HCT116 (cell line): ENCODE measurements at regions not wholly inside any gene's neighbourhood (a gene's known extent, or its start where the extent isn't known, plus 50 kb on each side); places are given as distances from the start of the nearest gene placed in this dataset.

Source experiments
- ATAC-seq: fragments of 200-7000 bp; cut with Tn5 transposase; 2 replicates; pipeline ENCODE4 v1.9.1; 2020; ENCODE audit warnings: mild to moderate bottlenecking, moderate library complexity
- BruUV-seq: library from RNA; stranded (reverse); fragments of 400-500 nt; replicated peaks from 2 replicates; lab custom pipeline; 2021; lab: Mats Ljungman, UMichigan
- CTCF ChIA-PET: fragments of 300-600 bp; sonication (Branson Sonifier 250); formaldehyde crosslinking; loops from one replicate; lab custom pipeline; 2021; ENCODE audit warnings: antibody characterized with exemption; lab: Charles Lee
- POLR2A ChIA-PET: fragments of 300-600, 350-600 bp; sonication (Branson Sonifier 250); formaldehyde crosslinking; loops from one replicate; lab custom pipeline; 2021; ENCODE audit warnings: antibody characterized with exemption; lab: Charles Lee
- RAD21 ChIA-PET, 2 experiments: fragments of 300-600 bp; sonication (Branson Sonifier 250); formaldehyde crosslinking; loops; one replicate each; lab custom pipeline; 2023; ENCODE audit warnings: low total read pairs in 2 of 2; ENCODE audit not compliant: uncharacterized antibody in 2 of 2, unreplicated experiment in 2 of 2, low non-redundant PET in 1 of 2; lab: Charles Lee
- DNase-seq: peaks from one replicate; pipeline ENCODE4 v3.0.0-alpha.2; 2010; ENCODE audit warnings: low read depth, low spot score
- H2AFZ ChIP-seq: fragments of 200-600 bp; shearing (Covaris generic), sonication (generic); 2 replicates; pipeline ENCODE4 v1.6.1; 2017; ENCODE audit warnings: low read depth, mixed run types, mixed read lengths, antibody characterized with exemption, low read length; ENCODE audit not compliant: poor library complexity, severe bottlenecking
- H3K27ac ChIP-seq: 2 replicates; pipeline ENCODE4 v1.5.1; 2012; ENCODE audit warnings: low read depth, low read length
- H3K27me3 ChIP-seq: fragments of 200-600 bp; sonication (generic); 2 replicates; pipeline ENCODE4 v1.6.1; 2016; ENCODE audit warnings: mixed run types, low read length, mixed read lengths; ENCODE audit not compliant: insufficient read depth
- H3K36me3 ChIP-seq, 2 experiments: fragments of 200-500 bp in 1 of 2; fragments of 200-600 bp in 1 of 2; sonication (Bioruptor generic) in 1 of 2; sonication (generic) in 1 of 2; 2 replicates each; pipeline versions ENCODE4 v1.5.1 to v1.6.1; 2014 to 2016; ENCODE audit warnings: low read length in 2 of 2, inconsistent platforms in 1 of 2, mixed read lengths in 1 of 2, mixed run types in 1 of 2; ENCODE audit not compliant: insufficient read depth in 2 of 2, control insufficient read depth in 1 of 2
- H3K4me1 ChIP-seq, 2 experiments: fragments of 200-600 bp in 1 of 2; sonication (generic) in 1 of 2; 2 replicates each; pipeline versions ENCODE4 v1.5.1 to v1.6.1; 2012 to 2017; ENCODE audit warnings: low read length in 2 of 2, inconsistent platforms in 1 of 2, mild to moderate bottlenecking in 1 of 2, mixed read lengths in 1 of 2, mixed run types in 1 of 2, moderate library complexity in 1 of 2; ENCODE audit not compliant: insufficient read depth in 2 of 2, control insufficient read depth in 1 of 2
- H3K4me2 ChIP-seq: fragments of 200-600 bp; sonication (generic); 2 replicates; pipeline ENCODE4 v1.6.1; 2017; ENCODE audit warnings: mixed run types, low read length, mixed read lengths
- H3K4me3 ChIP-seq, 2 experiments: fragments of 200-600 bp in 1 of 2; sonication (generic) in 1 of 2; replicated peaks in 1 of 2; 2 replicates each; pipeline ENCODE4 v1.5.1; 2011 to 2016; ENCODE audit warnings: low read length in 2 of 2, control low read depth in 1 of 2, low read depth in 1 of 2, mild to moderate bottlenecking in 1 of 2, mixed read lengths in 1 of 2, mixed run types in 1 of 2
- H3K79me2 ChIP-seq: fragments of 200-600 bp; sonication (generic); 2 replicates; pipeline ENCODE4 v1.6.1; 2017; ENCODE audit warnings: mild to moderate bottlenecking, mixed run types, low read length, moderate library complexity, mixed read lengths; ENCODE audit not compliant: insufficient read depth
- H3K9ac ChIP-seq: fragments of 200-600 bp; sonication (generic); 2 replicates; pipeline ENCODE4 v1.6.1; 2016; ENCODE audit warnings: low read length, mixed read lengths
- H3K9me2 ChIP-seq: fragments of 200-600 bp; sonication (generic), shearing (Covaris generic); 2 replicates; pipeline ENCODE4 v1.6.1; 2017; ENCODE audit warnings: mixed run types, mild to moderate bottlenecking, moderate library complexity; ENCODE audit not compliant: insufficient read depth
- H3K9me3 ChIP-seq, 2 experiments: fragments of 200-500 bp in 1 of 2; fragments of 200-600 bp in 1 of 2; sonication (Bioruptor generic) in 1 of 2; sonication (generic) in 1 of 2; 2 replicates each; pipeline ENCODE4 v1.6.1; 2014 to 2017; ENCODE audit warnings: low read length in 2 of 2, mixed read lengths in 2 of 2, inconsistent platforms in 1 of 2, low read depth in 1 of 2, mild to moderate bottlenecking in 1 of 2, mixed run types in 1 of 2, moderate library complexity in 1 of 2; ENCODE audit not compliant: control insufficient read depth in 1 of 2, insufficient read depth in 1 of 2
- H4K20me1 ChIP-seq: fragments of 200-600 bp; sonication (generic), shearing (Covaris generic); 2 replicates; pipeline ENCODE4 v1.6.1; 2017; ENCODE audit warnings: mixed run types, mild to moderate bottlenecking, moderate library complexity; ENCODE audit not compliant: insufficient read depth
- CEBPB ChIP-seq: IDR thresholded peaks from 2 replicates; pipeline ENCODE4 v1.6.1; 2012; ENCODE audit warnings: low read depth
- CTCF ChIP-seq, 3 experiments: fragments of 200-600 bp in 1 of 3; sonication (generic) in 1 of 3; IDR thresholded peaks in 2 of 3; conservative IDR thresholded peaks in 1 of 3; 2 replicates each; pipeline ENCODE4 v1.5.1; 2012 to 2017; ENCODE audit warnings: low read depth in 2 of 3, low read length in 2 of 3, antibody characterized with exemption in 1 of 3, borderline replicate concordance in 1 of 3, control low read depth in 1 of 3, mild to moderate bottlenecking in 1 of 3, mixed read lengths in 1 of 3, mixed run types in 1 of 3, moderate library complexity in 1 of 3; ENCODE audit not compliant: insufficient read depth in 1 of 3
- EGR1 ChIP-seq: IDR thresholded peaks from 2 replicates; pipeline ENCODE4 v1.6.1; 2012; ENCODE audit warnings: low read depth
- ELF1 ChIP-seq: IDR thresholded peaks from 2 replicates; pipeline ENCODE4 v1.6.1; 2012; ENCODE audit warnings: low read depth, borderline replicate concordance
- JUND ChIP-seq: IDR thresholded peaks from 2 replicates; pipeline ENCODE4 v1.6.1; 2012
- POLR2A ChIP-seq: IDR thresholded peaks from 2 replicates; pipeline ENCODE4 v1.7.0; 2011; ENCODE audit warnings: borderline replicate concordance; ENCODE audit not compliant: insufficient read depth, insufficient read length; ENCODE audit errors: extremely low read depth
- SP1 ChIP-seq: IDR thresholded peaks from 2 replicates; pipeline ENCODE4 v1.6.1; 2012; ENCODE audit warnings: low read depth
- SRF ChIP-seq: IDR thresholded peaks from 2 replicates; pipeline ENCODE4 v1.6.1; 2012; ENCODE audit warnings: low read depth
- YY1 ChIP-seq: IDR thresholded peaks from 2 replicates; pipeline ENCODE4 v1.6.1; 2011; ENCODE audit warnings: low read length, low read depth, moderate library complexity, mild to moderate bottlenecking; ENCODE audit not compliant: insufficient replicate concordance; ENCODE audit errors: extremely low read depth
- intact Hi-C: fragments of 100-400 bp; cut with micrococcal nuclease; formaldehyde crosslinking; loops from 2 replicates; pipeline ENCODE4 v1.10.0; 2022

DNA sequence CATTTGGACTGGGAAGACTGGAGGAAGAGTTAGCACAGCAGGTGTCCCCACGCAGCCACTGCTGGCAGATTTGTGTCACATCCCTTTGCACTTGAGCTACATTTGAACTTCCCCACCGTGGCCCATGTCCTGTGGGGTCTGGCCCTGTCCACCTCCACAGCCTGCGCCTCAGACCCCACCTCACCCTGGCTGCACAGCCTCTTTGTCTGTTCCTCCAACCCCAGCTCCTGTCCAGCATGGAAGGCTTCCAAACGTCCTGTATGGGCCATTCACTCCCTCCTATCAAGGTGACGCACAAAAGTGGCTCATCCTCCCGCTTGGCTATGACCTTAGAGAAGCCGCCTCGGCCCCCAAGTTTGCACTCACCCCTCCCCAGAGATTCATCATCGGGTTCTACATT, 200.6 kb downstream of the FOXL1 start:
- Histone ChIP-seq H3K27me3 (peaks cover 37% of the 10 kb centered on the region; the same call in 1 of the 2 replicates), H3K79me2 (no peaks in the 10 kb centered on the region), H4K20me1 (no peaks in the 10 kb centered on the region), H2AFZ (no peak overlapping the region), H3K36me3 (no peaks in the 10 kb centered on the region), H3K4me1 (no peaks in the 10 kb centered on the region), H3K4me3 (no peak overlapping the region), H3K9me3 (no peaks in the 10 kb centered on the region), H3K9ac (no peak overlapping the region), H3K9me2 (no peaks in the 10 kb centered on the region), H3K4me2 (no peak overlapping the region)
- BruUV-seq: no TSS peak
- intact Hi-C loops: no loop called here
- ChIA-PET CTCF (interaction anchor here (1.5 kb wide), 1 partner anchor 284 kb away, joined by 3 read pairs; no protein-coding TSS in a partner anchor), POLR2A (no interaction called here)
- ATAC-seq (no peak), DNase-seq (no peak)
- TF ChIP-seq CEBPB: no peak
- TF ChIP-seq ELF1: no peak
- no peak for TF ChIP-seq POLR2A
- TF ChIP-seq SRF: no peak
- TF ChIP-seq SP1: no peak
- TF ChIP-seq JUND: no peak
- TF ChIP-seq YY1: no peak
- TF ChIP-seq, all 23 proteins: peak for 0
- no peak overlapping the region for H3K27ac ChIP-seq
- RAD21 ChIA-PET: no interaction called here

- intact Hi-C loops: no loop called here
- DNase-seq (no peak), ATAC-seq (peak; percentile 70)
- H3K36me3 ChIP-seq: no peaks in the 10 kb centered on the region
- H4K20me1 ChIP-seq: no peaks in the 10 kb centered on the region
- TF ChIP-seq CTCF (IDR thresholded peaks at IDR 0.05 in 2 of 3, conservative IDR thresholded peaks at IDR 0.05 in 1 of 3; ENCODE audit: borderline replicate concordance in 1 of 3, insufficient read depth in 1 of 3, low read depth in 2 of 3, low read length in 2 of 3) (peak in 1 of 3 experiments; percentile 25; a peak in 1 of 6 replicates), EGR1 (no peak)
- no peaks in the 10 kb centered on the region for H3K4me1 ChIP-seq
- H3K79me2 ChIP-seq: no peaks in the 10 kb centered on the region
- BruUV-seq: no TSS peak
- peaks cover 29% of the 10 kb centered on the region; the same call in 1 of the 2 replicates for H3K27me3 ChIP-seq
- H3K9me2 ChIP-seq: no peaks in the 10 kb centered on the region
- CTCF ChIA-PET: interaction anchor here (1.9 kb wide), 1 partner anchor 21 kb away, joined by 7 read pairs; no protein-coding TSS in a partner anchor
- POLR2A ChIA-PET: no interaction called here
- H3K4me3 ChIP-seq: no peak overlapping the region
- no peaks in the 10 kb centered on the region for H3K9me3 ChIP-seq
- H3K4me2 ChIP-seq: no peak overlapping the region
- no peak overlapping the region for H3K9ac ChIP-seq
- no peak overlapping the region for H2AFZ ChIP-seq
- no peak overlapping the region for H3K27ac ChIP-seq
- RAD21 ChIA-PET: interaction anchor here in 1 of 2 experiments (0.5 kb wide), 1 partner anchor 205 kb away, joined by 3 read pairs; no protein-coding TSS in a partner anchor
Observed at GRCh38 chr16:86781046-86781445, 202.7 kb downstream of the FOXL1 start.
